T-helper 17 cell (primary cell): ENCODE measurements at regions not wholly inside any gene's neighbourhood (a gene's known extent, or its start where the extent isn't known, plus 50 kb on each side); places are given as distances from the start of the nearest gene placed in this dataset.
A peak's percentile ranks its signal among the peaks of the same experiment; 100 is the strongest.

Experiments
- ATAC-seq: fragments of 150-1000 bp; cut with Tn5 transposase; 2 replicates; pipeline ENCODE4 v1.10.0; 2021; ENCODE audit warnings: mild to moderate bottlenecking, moderate library complexity
- DNase-seq, 3 donors: peaks; one replicate each; pipeline versions ENCODE4 v3.0.0 to v3.0.0-alpha.2; 2020 to 2021
- H3K9me3 ChIP-seq: one replicate; pipeline ENCODE4 v1.7.0; 2013; ENCODE audit warnings: low read length, mild to moderate bottlenecking; ENCODE audit not compliant: control insufficient read depth, poor library complexity, severe bottlenecking
- H3K27ac Mint-ChIP-seq: one replicate; pipeline ENCODE4 v1.8.0; 2022; ENCODE audit warnings: mild to moderate bottlenecking, moderate library complexity, mixed read lengths
- H3K27me3 Mint-ChIP-seq: one replicate; pipeline ENCODE4 v1.8.0; 2022; ENCODE audit warnings: mixed read lengths
- H3K36me3 Mint-ChIP-seq: one replicate; pipeline ENCODE4 v1.8.0; 2022; ENCODE audit warnings: low read depth, mixed read lengths
- H3K4me1 Mint-ChIP-seq: one replicate; pipeline ENCODE4 v1.8.0; 2022; ENCODE audit warnings: mild to moderate bottlenecking, mixed read lengths
- H3K4me3 Mint-ChIP-seq: one replicate; pipeline ENCODE4 v1.8.0; 2022; ENCODE audit warnings: mild to moderate bottlenecking, moderate library complexity, mixed read lengths

DNA sequence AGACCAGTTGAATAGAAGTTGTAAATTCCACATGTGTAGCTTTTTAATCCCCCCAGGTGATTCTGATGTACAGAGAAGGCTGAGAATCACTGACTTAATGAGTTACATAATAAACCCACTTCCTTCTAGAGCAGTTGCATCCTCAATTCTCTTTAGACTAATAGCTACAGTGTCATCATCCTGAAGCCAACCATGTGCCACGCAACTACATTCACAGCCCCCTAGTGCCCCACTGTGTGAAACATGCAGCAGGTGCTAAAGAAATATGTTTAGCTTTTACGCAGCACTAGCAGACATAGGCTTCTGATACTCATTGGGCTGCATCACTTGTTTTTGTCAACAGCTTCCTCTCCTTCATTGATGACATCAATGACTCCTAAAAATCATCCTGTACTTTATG is 1168.3 kb downstream of the BCL11B start:
- Mint-ChIP-seq H3K4me3 (no peak overlapping the region), H3K27ac (no peak overlapping the region), H3K36me3 (no peaks in the 10 kb centered on the region), H3K4me1 (no peaks in the 10 kb centered on the region), H3K27me3 (no peaks in the 10 kb centered on the region)
- ATAC-seq, result no peak
- H3K9me3 ChIP-seq, result no peaks in the 10 kb centered on the region
- no peak for DNase-seq

DNA sequence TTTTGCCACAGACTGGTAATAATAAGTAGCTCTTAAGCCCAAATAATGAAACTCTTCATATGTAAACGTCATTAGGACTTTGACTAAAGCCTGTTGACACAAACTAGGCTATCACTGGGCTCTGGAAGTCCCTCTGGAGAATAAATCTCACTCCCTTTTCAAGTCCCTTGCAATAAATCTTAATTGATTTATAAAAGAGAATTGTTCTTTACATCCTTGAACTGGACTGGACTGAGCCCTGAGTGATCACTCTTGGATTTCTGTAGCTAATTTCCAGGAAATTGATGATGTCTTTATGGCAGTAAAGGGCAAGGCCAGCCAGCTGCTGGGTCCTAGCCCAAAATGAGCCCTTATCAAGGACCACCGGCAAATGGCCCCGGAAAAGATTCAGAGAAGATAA is 1162.7 kb downstream of the BCL11B start:
- DNase-seq, result no peak
- no peak overlapping the region for H3K4me3 Mint-ChIP-seq

DNA sequence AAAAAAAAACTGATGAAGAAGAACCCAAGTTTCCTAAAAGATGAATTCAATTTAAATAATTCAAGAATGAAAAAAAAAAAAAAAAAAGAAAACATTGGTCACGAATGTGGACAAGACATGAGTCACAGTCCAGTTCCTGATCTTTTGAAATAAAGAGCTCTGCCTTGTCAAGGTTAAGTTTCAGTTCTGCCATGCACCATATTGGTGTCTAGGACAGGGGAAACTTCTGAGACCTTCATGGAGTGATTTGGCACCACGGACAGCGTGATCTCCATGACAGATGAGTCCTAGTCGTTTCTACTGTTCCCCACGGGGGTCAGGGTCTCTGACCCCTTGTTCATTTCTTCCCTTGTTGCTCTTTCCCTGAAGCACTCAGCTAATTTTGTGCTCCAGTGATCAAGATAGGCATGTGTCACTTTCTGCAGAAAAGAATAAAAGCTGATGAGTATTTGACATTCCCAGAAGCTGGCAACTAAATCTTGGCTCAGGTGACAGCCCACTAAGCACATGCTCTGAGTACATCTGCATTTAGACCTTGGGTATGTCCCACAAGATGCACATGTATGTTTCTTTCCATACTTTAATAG is 1159.7 kb downstream of the BCL11B start:
- DNase-seq (no peak), ATAC-seq (no peak)
- no peak overlapping the region for H3K27ac Mint-ChIP-seq
- H3K4me1 Mint-ChIP-seq, result no peaks in the 10 kb centered on the region
- H3K9me3 ChIP-seq, result no peaks in the 10 kb centered on the region
- no peaks in the 10 kb centered on the region for H3K27me3 Mint-ChIP-seq
- no peak overlapping the region for H3K4me3 Mint-ChIP-seq
- H3K36me3 Mint-ChIP-seq, result no peaks in the 10 kb centered on the region

More for the DNA sequence above, 1162.7 kb downstream of the BCL11B start:
- no peak for ATAC-seq
- no peaks in the 10 kb centered on the region for H3K36me3 Mint-ChIP-seq
- H3K27ac Mint-ChIP-seq, result no peak overlapping the region
- H3K4me1 Mint-ChIP-seq, result no peaks in the 10 kb centered on the region
- H3K27me3 Mint-ChIP-seq, result no peaks in the 10 kb centered on the region
- no peaks in the 10 kb centered on the region for H3K9me3 ChIP-seq

DNA sequence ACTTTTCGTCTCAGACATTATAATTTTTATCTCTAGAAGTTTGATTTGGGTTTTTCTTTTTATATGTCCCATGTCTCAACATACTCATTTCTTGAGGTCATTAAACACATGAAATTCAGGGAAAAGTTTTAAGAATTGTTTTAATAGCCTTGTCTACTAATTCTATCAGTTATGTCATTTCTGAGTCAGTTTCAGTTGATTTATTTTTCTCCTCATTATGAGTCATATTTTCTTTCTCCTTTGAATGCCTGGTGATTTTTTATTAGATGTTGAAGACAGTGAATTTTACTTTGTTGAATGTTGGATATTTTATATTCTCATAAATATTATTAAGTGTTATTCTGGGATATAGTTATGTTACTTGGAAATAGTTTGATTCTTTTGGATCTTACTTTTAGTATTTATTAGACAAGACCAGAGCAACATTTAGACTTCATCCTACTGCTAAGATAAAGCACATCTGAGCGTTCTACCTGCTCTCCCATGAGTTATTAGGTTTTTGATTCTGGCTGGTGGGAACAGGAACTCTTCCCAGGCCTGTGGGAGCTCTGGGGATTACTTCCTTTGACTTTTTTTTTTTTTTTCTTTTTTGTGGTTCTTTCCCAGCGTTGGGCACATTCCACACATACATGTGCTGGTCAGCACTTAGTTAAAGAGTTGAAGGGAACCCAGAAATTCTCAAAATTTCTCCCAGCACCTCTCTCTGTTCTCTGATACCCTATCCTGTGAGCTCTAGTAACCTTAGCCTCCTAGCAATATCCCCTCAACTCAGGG is 1157.7 kb downstream of the BCL11B start:
- Mint-ChIP-seq H3K4me1 (no peaks in the 10 kb centered on the region), H3K4me3 (no peak overlapping the region), H3K36me3 (no peaks in the 10 kb centered on the region), H3K27me3 (no peaks in the 10 kb centered on the region), H3K27ac (no peak overlapping the region)
- H3K9me3 ChIP-seq, result no peaks in the 10 kb centered on the region
- DNase-seq, result no peak
- ATAC-seq, result no peak

DNA sequence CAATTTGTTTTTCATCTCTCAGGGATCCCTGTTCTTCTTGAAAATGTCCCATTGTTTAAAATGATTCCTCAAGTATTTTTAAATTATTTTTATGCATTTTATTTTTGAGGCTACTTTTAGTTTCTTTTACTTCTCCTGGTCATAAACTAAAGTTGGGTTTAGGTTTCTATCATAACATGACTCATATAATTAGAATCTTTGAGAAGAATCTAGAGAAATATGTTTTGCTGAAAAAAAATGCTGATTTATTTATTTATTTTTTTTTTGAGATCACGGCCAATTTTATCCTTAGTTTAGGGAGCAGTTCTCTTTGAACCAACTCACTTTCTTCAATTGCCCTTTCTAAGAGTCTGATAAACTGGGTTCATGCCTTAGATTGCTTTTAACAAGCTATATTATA is 1157.1 kb downstream of the BCL11B start:
- Mint-ChIP-seq H3K4me3 (no peak overlapping the region), H3K36me3 (no peaks in the 10 kb centered on the region), H3K27ac (no peak overlapping the region), H3K4me1 (no peaks in the 10 kb centered on the region), H3K27me3 (no peaks in the 10 kb centered on the region)
- no peaks in the 10 kb centered on the region for H3K9me3 ChIP-seq
- ATAC-seq (no peak), DNase-seq (no peak)

DNA sequence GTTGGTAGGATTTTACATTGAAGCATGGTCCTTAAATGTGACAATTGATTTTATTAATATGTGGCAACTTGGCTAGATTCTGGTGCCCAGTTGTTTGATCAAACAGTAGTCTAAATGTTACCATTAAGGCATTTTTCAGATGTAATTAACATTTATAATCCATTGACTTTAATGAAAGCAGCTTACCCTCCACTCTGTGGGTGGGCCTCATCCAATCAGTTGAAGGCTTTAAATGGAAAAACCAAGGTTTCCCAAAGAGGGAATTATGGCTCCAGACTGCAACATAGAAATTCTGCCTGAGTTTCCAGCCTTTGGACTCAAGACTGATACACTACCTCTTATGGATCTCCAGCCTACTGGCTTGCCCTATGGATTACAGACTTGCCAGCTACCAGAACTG is 1153.2 kb downstream of the BCL11B start:
- Mint-ChIP-seq H3K27me3 (no peaks in the 10 kb centered on the region), H3K4me1 (peaks cover 3% of the 10 kb centered on the region), H3K4me3 (no peak overlapping the region), H3K27ac (no peak overlapping the region), H3K36me3 (peaks cover 3% of the 10 kb centered on the region)
- DNase-seq (no peak), ATAC-seq (no peak)
- H3K9me3 ChIP-seq, result no peaks in the 10 kb centered on the region

DNA sequence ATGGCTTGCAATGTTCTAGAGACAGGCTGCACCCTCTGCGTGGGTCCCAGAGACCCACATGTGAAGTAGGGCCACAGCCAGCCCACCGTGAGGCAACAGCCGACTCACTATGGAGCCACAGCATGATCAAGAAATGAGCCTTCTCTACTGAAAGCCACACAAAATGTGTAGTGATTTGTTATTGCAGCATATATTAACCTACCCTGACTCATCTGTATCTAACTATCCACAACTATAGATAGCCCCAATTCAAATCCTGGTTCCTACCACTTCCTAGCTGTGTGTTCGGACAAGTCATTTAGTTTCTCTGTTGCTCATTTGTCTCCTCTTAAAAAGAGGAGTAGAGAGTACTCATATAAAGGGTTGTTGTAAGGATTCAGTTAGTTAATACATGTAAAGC is 1152.3 kb downstream of the BCL11B start:
- DNase-seq (no peak), ATAC-seq (no peak)
- Mint-ChIP-seq H3K27me3 (no peaks in the 10 kb centered on the region), H3K36me3 (peaks cover 3% of the 10 kb centered on the region), H3K4me3 (no peak overlapping the region), H3K27ac (no peak overlapping the region), H3K4me1 (peaks cover 3% of the 10 kb centered on the region)
- no peaks in the 10 kb centered on the region for H3K9me3 ChIP-seq

DNA sequence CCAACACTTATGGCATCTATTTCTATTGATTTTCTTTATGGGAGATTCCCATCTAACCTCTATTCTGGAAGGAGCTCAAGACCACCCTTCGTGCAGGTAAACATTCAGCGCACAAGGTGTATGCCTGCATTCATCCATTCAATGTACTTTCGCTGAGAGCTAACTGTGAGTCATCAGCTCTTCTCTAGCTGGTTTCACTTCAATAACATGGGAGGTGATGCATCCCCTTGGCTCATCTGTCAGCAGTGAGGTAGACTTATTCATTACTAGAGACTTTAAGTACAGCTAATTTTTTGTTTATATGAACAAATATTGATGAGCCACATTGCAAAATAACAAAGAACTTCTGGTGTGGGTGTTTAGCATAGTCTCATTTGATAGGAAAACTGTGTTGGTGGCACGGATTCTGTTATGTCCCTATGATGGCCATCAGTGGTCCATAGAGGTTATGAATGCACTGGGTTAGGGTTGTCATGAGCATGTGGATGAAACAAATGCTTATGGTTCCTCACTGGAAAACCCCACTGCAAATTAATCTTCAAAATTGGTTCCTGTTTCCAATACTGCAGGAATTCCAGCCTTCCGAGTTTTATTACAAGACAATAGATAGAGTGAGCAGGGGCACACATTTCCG is 1151.0 kb downstream of the BCL11B start:
- Mint-ChIP-seq H3K4me3 (no peak overlapping the region), H3K27me3 (no peaks in the 10 kb centered on the region), H3K4me1 (peaks cover 3% of the 10 kb centered on the region), H3K36me3 (peaks cover 3% of the 10 kb centered on the region), H3K27ac (no peak overlapping the region)
- DNase-seq (no peak), ATAC-seq (no peak)
- H3K9me3 ChIP-seq, result no peaks in the 10 kb centered on the region

DNA sequence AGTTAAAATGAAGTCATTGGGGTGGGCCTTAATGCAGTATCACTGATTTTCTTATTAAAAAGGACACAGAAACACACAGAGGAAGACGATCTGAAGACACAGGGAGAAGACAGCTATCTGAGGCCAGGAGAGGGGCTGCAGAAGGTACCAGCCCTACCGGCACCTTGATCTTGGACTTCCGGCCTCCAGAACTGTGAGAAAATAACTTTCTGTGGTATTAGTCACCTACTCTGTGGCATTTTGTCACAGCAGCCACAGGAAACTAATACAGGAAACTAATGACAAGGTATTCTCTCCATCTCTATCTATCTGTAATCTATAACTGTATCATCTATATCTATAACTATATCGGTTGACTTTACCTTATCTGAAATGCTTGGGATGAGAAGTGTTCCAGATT is 1149.5 kb downstream of the BCL11B start:
- no peak for ATAC-seq
- DNase-seq, result no peak
- peaks cover 3% of the 10 kb centered on the region for H3K4me1 Mint-ChIP-seq
- peaks cover 3% of the 10 kb centered on the region for H3K36me3 Mint-ChIP-seq
- H3K27ac Mint-ChIP-seq, result peak overlapping the region; percentile 1
- H3K9me3 ChIP-seq, result no peaks in the 10 kb centered on the region
- no peaks in the 10 kb centered on the region for H3K27me3 Mint-ChIP-seq
- no peak overlapping the region for H3K4me3 Mint-ChIP-seq

DNA sequence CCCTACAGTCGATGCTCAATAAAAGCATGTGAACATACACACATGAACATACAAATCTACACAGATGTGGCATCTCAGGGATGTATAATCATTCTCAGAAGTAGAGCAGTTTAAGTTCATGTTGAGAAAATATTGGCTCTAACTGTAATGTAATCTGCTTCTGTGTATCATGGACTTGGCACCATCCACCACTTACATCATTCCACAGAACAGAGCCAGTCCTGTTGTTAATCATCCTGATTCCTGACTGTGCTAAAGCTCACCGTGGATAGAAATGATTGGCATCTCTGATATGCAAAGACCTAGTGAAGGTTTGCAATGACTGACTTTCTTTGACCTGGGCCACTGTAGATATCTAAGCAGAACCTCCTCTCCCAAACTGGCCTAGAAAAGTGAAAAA is 1141.3 kb downstream of the BCL11B start:
- DNase-seq (no peak), ATAC-seq (no peak)
- Mint-ChIP-seq H3K27me3 (no peaks in the 10 kb centered on the region), H3K36me3 (no peaks in the 10 kb centered on the region), H3K4me1 (peaks cover 10% of the 10 kb centered on the region), H3K4me3 (no peak overlapping the region), H3K27ac (no peak overlapping the region)
- H3K9me3 ChIP-seq, result no peaks in the 10 kb centered on the region

DNA sequence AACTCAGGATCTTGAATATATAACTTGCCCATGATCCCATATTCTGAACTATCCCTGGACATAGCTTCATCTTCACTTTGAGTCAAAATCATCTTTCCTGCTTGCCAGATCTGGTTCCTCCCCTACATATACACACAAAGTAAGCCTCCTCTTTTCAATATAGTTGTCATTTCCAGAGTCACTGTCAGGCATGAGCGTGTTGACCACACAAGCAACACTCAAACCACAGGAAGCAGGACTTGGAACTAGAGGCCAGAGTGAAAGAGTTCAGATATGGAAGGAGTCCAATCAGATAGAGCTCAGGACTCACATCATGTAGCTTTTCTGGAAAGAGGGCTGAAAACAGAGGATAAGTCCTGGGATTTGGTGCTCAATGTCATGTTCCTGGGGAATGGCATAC is 1140.6 kb downstream of the BCL11B start:
- Mint-ChIP-seq H3K27me3 (no peaks in the 10 kb centered on the region), H3K4me1 (peaks cover 16% of the 10 kb centered on the region), H3K36me3 (peaks cover under 1% of the 10 kb centered on the region), H3K27ac (no peak overlapping the region), H3K4me3 (no peak overlapping the region)
- H3K9me3 ChIP-seq, result no peaks in the 10 kb centered on the region
- DNase-seq, result no peak
- ATAC-seq, result no peak

DNA sequence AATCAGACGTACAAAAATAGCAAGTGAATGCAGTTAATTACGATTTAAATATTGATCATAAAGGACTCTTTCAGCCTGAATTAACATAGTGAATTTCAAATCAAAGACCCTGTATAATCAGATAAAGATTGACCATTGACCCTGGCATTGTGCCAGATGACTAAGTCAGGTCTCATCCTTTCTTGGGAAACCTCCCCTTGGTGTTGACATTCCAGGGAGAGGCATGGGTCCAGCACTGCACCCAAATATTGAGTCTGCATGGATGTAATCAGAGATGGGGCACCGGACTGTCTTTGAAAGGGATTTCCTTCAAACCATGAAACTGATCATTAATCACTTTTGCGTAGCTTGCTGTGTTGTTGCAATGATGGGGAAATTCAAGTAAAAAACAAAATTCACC is 1138.2 kb downstream of the BCL11B start:
- H3K27me3 Mint-ChIP-seq, result no peaks in the 10 kb centered on the region
- H3K9me3 ChIP-seq, result no peaks in the 10 kb centered on the region
- H3K27ac Mint-ChIP-seq, result no peak overlapping the region
- DNase-seq, result no peak
- peaks cover 2% of the 10 kb centered on the region for H3K36me3 Mint-ChIP-seq
- no peak for ATAC-seq
- peaks cover 28% of the 10 kb centered on the region for H3K4me1 Mint-ChIP-seq
- H3K4me3 Mint-ChIP-seq, result no peak overlapping the region

DNA sequence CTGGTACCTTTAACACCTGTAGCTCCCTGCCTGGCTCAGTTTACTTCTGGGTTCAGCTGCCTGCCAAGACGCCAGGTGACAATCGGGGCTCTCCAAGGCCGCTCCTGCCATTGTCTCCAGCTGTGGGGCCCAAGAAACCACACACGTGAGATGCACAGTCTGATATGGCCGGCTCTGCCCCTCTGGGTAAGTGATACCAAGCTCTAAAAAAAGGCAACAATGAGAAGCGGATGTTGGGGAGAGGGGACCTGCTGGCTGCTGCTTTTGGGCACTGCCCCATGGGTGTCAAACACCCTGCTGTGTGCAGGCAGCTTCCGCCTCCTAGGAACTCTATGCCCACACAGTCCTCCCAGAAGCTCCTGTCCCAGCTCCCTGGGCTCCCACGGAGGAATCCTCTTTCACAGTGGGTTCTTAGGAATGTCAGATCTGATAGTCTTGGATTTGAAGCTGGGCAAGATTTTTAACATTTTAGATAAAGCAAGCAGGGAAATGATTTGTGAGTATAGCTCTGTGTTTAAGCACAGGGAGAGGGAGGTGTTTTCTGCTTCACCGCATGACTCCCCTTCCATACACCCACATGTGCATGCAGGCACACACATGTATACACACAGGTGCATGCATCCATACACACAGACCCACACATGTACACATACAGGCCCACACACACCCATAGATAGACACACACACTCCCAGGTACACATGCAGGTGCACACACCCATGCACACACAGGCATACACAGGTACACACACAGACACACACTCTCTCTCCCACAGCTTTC is 1135.8 kb downstream of the BCL11B start:
- ATAC-seq, result peak; percentile 46
- DNase-seq, result no peak
- no peaks in the 10 kb centered on the region for H3K9me3 ChIP-seq
- Mint-ChIP-seq H3K36me3 (peaks cover 2% of the 10 kb centered on the region), H3K4me3 (peak overlapping the region; percentile 74), H3K4me1 (peaks cover 47% of the 10 kb centered on the region), H3K27ac (peak overlapping the region; percentile 97), H3K27me3 (no peaks in the 10 kb centered on the region)
